Mucosa of descending colon (tissue), 3 donors: ENCODE measurements at regions not wholly inside any gene's neighbourhood (a gene's known extent, or its start where the extent isn't known, plus 50 kb on each side); places are given as distances from the start of the nearest gene placed in this dataset.

Experiments
- ATAC-seq: fragments of 200-7000 bp; cut with Tn5 transposase; one replicate; pipeline ENCODE4 v1.9.1; 2020; ENCODE audit warnings: mild to moderate bottlenecking, moderate library complexity
- DNase-seq, 3 donors: peaks; one replicate each; pipeline ENCODE4 v3.0.0-alpha.2; 2020
- H3K36me3 ChIP-seq: fragments of 200-600 bp; one replicate; pipeline ENCODE4 v1.8.0; 2021; ENCODE audit warnings: low read depth, mild to moderate bottlenecking
- H3K4me1 ChIP-seq: fragments of 200-600 bp; one replicate; pipeline ENCODE4 v1.8.0; 2021; ENCODE audit warnings: low read depth, mild to moderate bottlenecking
- H3K4me3 ChIP-seq: fragments of 200-600 bp; one replicate; pipeline ENCODE4 v1.8.0; 2021; ENCODE audit warnings: mild to moderate bottlenecking
- H3K9me3 ChIP-seq: fragments of 200-600 bp; one replicate; pipeline ENCODE4 v1.8.0; 2021; ENCODE audit warnings: mild to moderate bottlenecking
- CTCF ChIP-seq: fragments of 200-600 bp; IDR thresholded peaks from one replicate; pipeline ENCODE4 v1.8.0; 2022; ENCODE audit warnings: antibody characterized with exemption, mild to moderate bottlenecking
- intact Hi-C, 2 donors: fragments of 100-400 bp; cut with DNase I in 1 of 2; cut with micrococcal nuclease in 1 of 2; formaldehyde crosslinking; loops; one replicate each; pipeline versions ENCODE4 v1.11.0 to v1.11.1; 2022; cut with DNase I, micrococcal nuclease
- donor health status: DM: no; HTN: no; CAD: no; lungs with moderate emphysema.
- donor health status: DM: no; HTN: no; CAD: no.
- donor health status: DM: no; HTN: yes; CAD: no.

GRCh38 chr11:45412521-45412920 lies 126.4 kb upstream of the SYT13 start:
- DNase-seq: no peak
- H3K4me3 ChIP-seq: no peak overlapping the region
- no peaks in the 10 kb centered on the region for H3K4me1 ChIP-seq
- ATAC-seq: no peak
- no peak for TF ChIP-seq CTCF
- intact Hi-C loops: no loop called here
- H3K36me3 ChIP-seq: no peaks in the 10 kb centered on the region
- no peaks in the 10 kb centered on the region for H3K9me3 ChIP-seq

- Histone ChIP-seq H3K4me3 (no peak overlapping the region), H3K4me1 (no peaks in the 10 kb centered on the region), H3K9me3 (no peaks in the 10 kb centered on the region), H3K36me3 (no peaks in the 10 kb centered on the region)
- intact Hi-C loops: no loop called here
- ATAC-seq (no peak), DNase-seq (no peak)
- no peak for TF ChIP-seq CTCF
Observed at GRCh38 chr11:45412051-45412471, 125.9 kb upstream of the SYT13 start.

GRCh38 chr11:45411228-45411946 lies 125.2 kb upstream of the SYT13 start:
- no peak for DNase-seq
- intact Hi-C loops: no loop called here
- no peak for ATAC-seq
- no peak for TF ChIP-seq CTCF
- Histone ChIP-seq H3K9me3 (no peaks in the 10 kb centered on the region), H3K4me1 (no peaks in the 10 kb centered on the region), H3K4me3 (no peak overlapping the region), H3K36me3 (no peaks in the 10 kb centered on the region)

GRCh38 chr11:45410391-45411227 lies 124.5 kb upstream of the SYT13 start:
- ATAC-seq: no peak
- no peaks in the 10 kb centered on the region for H3K36me3 ChIP-seq

GRCh38 chr11:45409587-45409986 lies 123.4 kb upstream of the SYT13 start:
- no peak for DNase-seq
- Histone ChIP-seq H3K9me3 (no peaks in the 10 kb centered on the region), H3K36me3 (no peaks in the 10 kb centered on the region), H3K4me1 (no peaks in the 10 kb centered on the region), H3K4me3 (no peak overlapping the region)
- intact Hi-C loops: no loop called here
- no peak for ATAC-seq
- TF ChIP-seq CTCF: no peak

More at GRCh38 chr11:45410391-45411227, 124.5 kb upstream of the SYT13 start:
- TF ChIP-seq CTCF: no peak
- intact Hi-C loops: no loop called here
- Histone ChIP-seq H3K4me1 (no peaks in the 10 kb centered on the region), H3K4me3 (no peak overlapping the region), H3K9me3 (no peaks in the 10 kb centered on the region)
- DNase-seq: no peak
